Mesothelial cell of epicardium (in vitro differentiated cells): ENCODE measurements at regions not wholly inside any gene's neighbourhood (a gene's known extent, or its start where the extent isn't known, plus 50 kb on each side); places are given as distances from the start of the nearest gene placed in this dataset.
"Not testable (repeated sequence)": the region's sequence is repeated elsewhere in the genome, so short reads cannot be mapped to it uniquely, and the experiment has no call there.

Experiments used
- DNase-seq, 2 experiments: peaks; one replicate each; pipeline ENCODE4 v3.0.0; 2021; ENCODE audit warnings: low spot score in 2 of 2; ENCODE audit not compliant: unreplicated experiment in 2 of 2
- H3K27ac Mint-ChIP-seq: 2 replicates; pipeline ENCODE4 v1.8.0; 2021; ENCODE audit warnings: mixed read lengths
- H3K27me3 Mint-ChIP-seq: 2 replicates; pipeline ENCODE4 v1.8.0; 2021; ENCODE audit warnings: low read depth, mixed read lengths
- H3K36me3 Mint-ChIP-seq: 2 replicates; pipeline ENCODE4 v1.8.0; 2021; ENCODE audit warnings: mixed read lengths
- H3K4me1 Mint-ChIP-seq: 2 replicates; pipeline ENCODE4 v1.8.0; 2021; ENCODE audit warnings: mixed read lengths
- H3K4me3 Mint-ChIP-seq: 2 replicates; pipeline ENCODE4 v1.8.0; 2021; ENCODE audit warnings: mild to moderate bottlenecking, moderate library complexity, mixed read lengths
- H3K9me3 Mint-ChIP-seq: 2 replicates; pipeline ENCODE4 v1.8.0; 2021; ENCODE audit warnings: mixed read lengths
- TF ChIP-seq, protein P1 (sequence below): fragments of 200-600 bp; sonication (generic); IDR thresholded peaks from one replicate; pipeline ENCODE4 v1.5.0; 2021; ENCODE audit warnings: antibody characterized with exemption; ENCODE audit not compliant: unreplicated experiment

DNA sequence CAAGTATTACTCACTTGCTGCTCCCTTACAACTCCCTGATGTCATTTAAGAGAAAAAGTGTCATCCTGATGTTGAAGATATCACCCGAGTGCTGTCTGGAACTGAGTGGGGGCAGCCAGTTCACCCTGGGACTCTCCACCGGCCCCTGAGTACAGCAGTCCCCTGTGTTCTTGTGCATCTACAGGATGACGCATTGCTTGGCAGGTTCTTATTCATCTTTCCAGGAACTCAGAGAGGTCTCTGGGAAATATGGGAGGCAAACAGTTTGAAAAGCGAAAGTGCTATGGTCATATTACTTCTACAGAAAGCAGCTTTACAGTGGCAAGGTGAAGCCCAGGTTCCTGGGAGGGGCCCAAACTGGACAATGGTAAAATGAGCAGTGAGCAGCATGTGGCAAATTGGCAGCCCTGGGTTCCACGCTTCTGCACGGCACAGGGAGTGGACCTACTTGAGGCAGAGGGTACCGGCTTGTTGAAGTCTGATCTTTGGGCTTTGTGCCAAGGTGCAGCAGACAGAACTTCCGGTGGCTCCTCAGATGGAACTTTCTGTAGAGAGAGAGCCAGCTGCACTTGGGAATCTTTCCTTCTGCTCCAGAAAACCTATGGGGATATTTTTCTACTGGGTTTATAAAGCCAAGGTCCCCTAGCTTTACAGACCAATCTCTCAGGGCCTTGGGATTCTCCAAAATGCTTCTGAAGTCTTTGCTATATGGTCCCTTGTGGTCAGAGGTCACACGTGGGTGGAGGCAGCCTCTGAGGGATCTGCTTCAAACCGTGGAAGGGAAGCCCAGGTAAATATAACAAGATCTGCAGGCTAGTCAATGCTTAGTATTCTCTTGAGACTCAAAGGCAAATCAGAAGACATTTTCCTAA is 128.3 kb downstream of the MAP3K7 start:
- DNase-seq, result no peak
- Mint-ChIP-seq H3K9me3 (peaks cover 4% of the 10 kb centered on the region), H3K4me3 (no peak overlapping the region), H3K27ac (no peak overlapping the region), H3K27me3 (no peaks in the 10 kb centered on the region), H3K36me3 (no peaks in the 10 kb centered on the region), H3K4me1 (no peaks in the 10 kb centered on the region)
- TF ChIP-seq, protein P1, sequence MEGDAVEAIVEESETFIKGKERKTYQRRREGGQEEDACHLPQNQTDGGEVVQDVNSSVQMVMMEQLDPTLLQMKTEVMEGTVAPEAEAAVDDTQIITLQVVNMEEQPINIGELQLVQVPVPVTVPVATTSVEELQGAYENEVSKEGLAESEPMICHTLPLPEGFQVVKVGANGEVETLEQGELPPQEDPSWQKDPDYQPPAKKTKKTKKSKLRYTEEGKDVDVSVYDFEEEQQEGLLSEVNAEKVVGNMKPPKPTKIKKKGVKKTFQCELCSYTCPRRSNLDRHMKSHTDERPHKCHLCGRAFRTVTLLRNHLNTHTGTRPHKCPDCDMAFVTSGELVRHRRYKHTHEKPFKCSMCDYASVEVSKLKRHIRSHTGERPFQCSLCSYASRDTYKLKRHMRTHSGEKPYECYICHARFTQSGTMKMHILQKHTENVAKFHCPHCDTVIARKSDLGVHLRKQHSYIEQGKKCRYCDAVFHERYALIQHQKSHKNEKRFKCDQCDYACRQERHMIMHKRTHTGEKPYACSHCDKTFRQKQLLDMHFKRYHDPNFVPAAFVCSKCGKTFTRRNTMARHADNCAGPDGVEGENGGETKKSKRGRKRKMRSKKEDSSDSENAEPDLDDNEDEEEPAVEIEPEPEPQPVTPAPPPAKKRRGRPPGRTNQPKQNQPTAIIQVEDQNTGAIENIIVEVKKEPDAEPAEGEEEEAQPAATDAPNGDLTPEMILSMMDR, result no peak

DNA sequence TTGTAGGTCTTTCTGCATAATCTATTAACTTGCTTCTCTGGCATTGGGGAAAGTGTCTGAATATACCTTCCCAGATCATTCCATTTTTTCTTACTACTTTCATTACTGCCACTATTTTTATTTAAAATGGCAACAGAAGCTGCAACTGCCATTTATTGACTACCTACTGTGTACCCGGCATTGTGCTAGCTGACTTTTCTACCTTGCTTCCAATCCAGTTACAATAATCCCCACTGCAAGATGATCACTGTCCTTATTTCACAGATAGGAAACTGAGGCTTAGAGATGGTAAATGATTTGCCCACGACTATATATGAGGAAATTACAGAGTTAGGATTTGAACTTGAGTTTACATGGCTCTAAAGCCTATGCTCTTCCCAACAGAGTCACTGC is 129.0 kb downstream of the MAP3K7 start:
- H3K27ac Mint-ChIP-seq, result no peak overlapping the region
- H3K4me3 Mint-ChIP-seq, result no peak overlapping the region
- TF ChIP-seq, protein P1, result no peak
- H3K9me3 Mint-ChIP-seq, result peaks cover 4% of the 10 kb centered on the region
- DNase-seq, result no peak
- H3K27me3 Mint-ChIP-seq, result no peaks in the 10 kb centered on the region
- H3K36me3 Mint-ChIP-seq, result no peaks in the 10 kb centered on the region
- H3K4me1 Mint-ChIP-seq, result no peaks in the 10 kb centered on the region

DNA sequence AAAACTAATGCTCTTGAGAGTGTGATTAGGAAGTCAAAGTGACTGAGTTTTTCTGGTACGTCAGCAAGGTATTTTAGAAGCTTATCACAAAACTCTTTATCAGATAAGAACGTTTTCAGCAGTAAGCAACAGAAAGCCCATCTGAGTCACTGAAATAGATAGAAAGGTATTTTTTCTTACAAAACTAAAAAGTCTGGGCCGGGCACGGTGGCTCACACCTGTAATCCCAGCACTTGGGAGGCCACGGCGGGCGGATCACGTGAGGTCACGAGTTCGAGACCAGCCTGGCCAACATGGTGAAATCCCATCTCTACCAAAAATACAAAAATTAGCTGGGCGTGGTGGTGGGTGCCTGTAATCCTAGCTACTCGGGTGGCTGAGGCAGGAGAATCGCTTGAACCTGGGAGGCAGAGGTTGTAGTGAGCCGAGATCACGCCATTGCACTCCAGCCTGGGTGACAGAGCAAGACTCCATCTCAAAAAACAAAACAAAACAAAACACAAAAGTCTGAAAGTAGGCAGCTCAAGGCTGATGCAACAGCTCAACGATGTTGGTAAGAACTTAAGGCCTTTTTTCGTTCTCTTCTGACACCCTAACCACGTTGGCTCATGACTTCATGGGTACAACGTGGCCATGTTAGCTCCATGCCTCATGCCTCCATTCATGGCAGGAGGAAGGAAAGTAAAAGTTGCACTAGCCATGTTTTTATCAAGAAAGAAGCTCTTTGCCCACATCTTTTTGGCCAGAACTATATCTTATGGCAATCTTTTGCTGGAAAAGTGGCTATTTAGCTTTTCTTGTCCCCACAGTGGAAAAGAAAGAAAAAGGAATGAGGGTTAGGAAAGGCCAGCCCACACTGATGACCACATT is 129.6 kb downstream of the MAP3K7 start:
- H3K36me3 Mint-ChIP-seq, H3K9me3 Mint-ChIP-seq, DNase-seq, H3K4me1 Mint-ChIP-seq, H3K27me3 Mint-ChIP-seq, H3K4me3 Mint-ChIP-seq, H3K27ac Mint-ChIP-seq: not testable (repeated sequence)

GRCh38 chr6:90456001-90456400 is 130.9 kb downstream of the MAP3K7 start:
- no peak for DNase-seq

GRCh38 chr6:90454836-90455427 is 131.9 kb downstream of the MAP3K7 start:
- H3K9me3 Mint-ChIP-seq, result peaks cover 2% of the 10 kb centered on the region
- no peak overlapping the region for H3K4me3 Mint-ChIP-seq
- no peaks in the 10 kb centered on the region for H3K36me3 Mint-ChIP-seq
- TF ChIP-seq, protein P1, result no peak
- H3K27ac Mint-ChIP-seq, result no peak overlapping the region
- DNase-seq, result no peak
- no peaks in the 10 kb centered on the region for H3K4me1 Mint-ChIP-seq
- H3K27me3 Mint-ChIP-seq, result no peaks in the 10 kb centered on the region

More at GRCh38 chr6:90456001-90456400, 130.9 kb downstream of the MAP3K7 start:
- Mint-ChIP-seq H3K27me3 (no peaks in the 10 kb centered on the region), H3K9me3 (peaks cover 4% of the 10 kb centered on the region), H3K27ac (no peak overlapping the region), H3K36me3 (no peaks in the 10 kb centered on the region), H3K4me3 (no peak overlapping the region), H3K4me1 (no peaks in the 10 kb centered on the region)
- TF ChIP-seq, protein P1, result no peak
